ENCODE measurements at regions not wholly inside any gene's neighbourhood (a gene's known extent, or its start where the extent isn't known, plus 50 kb on each side); places are given as distances from the start of the nearest gene placed in this dataset.
A peak's percentile ranks its signal among the peaks of the same experiment; 100 is the strongest.
"Not testable (repeated sequence)": the region's sequence is repeated elsewhere in the genome, so short reads cannot be mapped to it uniquely, and the experiment has no call there.

DNA sequence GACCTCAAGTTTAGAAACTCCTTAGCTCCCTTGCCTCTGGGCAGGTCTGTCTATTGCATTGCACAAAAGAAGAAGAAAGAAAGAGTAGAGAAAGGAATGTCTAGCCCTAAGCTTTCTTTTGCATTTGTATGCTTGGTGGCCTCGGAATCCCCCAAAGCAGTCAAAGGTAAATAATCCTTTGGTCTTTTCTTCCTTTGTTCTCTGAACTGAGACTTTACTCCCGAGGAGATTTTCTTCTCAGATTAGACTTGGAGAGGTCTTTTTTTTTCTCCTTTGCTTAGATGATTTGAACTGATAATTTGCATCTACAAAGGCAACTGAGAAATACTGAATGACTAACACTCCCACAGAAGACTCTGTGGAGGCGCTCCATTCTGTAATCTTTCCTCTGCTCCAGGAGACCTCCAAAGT, 93.2 kb downstream of the AKR1D1 start:
- no peak for DNase-seq

DNA sequence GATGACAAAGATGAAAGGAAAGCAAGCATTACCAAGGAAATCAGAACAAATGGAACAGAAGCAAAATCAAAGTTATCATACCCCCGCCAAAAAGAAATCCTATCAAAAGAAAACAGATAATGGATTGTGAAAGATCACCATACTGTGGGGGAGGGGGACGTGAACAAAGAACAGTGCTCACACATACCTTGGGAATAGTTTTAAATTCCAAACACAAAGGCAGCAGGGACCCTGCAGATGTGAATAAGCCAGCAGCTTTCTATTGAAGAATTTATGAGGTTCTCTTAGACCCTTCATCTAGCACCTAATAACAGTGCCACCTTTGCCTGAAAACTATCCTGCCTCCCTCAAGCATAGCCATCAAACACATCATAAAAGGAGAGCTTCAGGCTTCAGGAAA, 94.0 kb downstream of the AKR1D1 start:
- no peak for DNase-seq

DNA sequence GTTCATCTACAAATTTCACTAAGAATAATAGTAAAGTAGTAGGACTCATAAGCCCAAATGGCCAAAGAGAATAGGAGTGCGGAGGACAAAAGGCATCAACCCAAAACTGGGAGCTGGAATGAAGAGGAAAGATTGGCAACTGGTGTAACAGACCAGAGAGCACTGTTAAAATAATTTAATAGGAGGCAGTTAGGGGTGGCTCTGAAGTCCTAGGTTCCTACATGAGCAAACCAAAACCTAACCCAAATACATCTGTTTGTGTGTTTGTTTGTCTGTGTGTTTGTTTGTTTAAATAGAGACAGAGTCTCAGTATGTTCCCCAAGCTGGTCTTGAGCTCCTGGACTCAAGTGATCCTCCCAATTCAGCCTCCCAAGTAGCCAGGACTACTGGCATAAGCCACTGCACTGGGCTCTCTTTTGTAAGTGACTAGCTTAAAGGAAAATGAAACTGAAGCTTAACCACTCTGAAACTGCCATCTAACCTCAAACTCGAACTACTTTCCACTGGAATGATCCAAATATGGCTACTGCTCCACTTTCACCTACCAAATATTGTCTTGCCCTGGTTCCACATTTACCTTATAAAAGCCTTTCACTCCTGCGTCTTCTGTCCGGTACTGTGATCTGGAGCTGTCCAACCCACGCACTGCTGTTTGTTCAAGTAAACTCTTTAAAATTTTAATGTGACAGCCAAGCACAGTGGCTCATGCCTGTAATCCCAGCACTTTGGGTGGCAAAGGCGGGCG, 94.9 kb downstream of the AKR1D1 start:
- no peak for DNase-seq

DNA sequence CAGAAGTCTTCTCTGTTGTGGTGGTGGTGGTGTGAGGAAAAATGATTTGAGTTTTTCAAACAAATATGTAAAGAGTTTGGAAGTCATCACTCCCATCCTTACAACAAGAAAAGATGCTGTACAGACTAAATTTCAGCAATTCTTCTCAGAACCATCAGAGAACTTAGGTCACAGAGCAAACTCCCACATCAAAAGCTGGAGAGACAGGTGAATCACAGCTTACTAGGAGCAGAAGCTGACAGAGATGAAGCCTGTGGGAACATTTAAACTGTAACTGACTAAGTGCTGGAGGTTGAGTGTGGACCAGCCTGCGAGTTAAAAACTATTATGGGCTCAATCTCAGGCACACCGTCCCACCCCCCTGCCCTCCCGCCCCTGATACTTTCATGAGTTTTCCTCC, 97.3 kb downstream of the AKR1D1 start:
- no peak for DNase-seq

DNA sequence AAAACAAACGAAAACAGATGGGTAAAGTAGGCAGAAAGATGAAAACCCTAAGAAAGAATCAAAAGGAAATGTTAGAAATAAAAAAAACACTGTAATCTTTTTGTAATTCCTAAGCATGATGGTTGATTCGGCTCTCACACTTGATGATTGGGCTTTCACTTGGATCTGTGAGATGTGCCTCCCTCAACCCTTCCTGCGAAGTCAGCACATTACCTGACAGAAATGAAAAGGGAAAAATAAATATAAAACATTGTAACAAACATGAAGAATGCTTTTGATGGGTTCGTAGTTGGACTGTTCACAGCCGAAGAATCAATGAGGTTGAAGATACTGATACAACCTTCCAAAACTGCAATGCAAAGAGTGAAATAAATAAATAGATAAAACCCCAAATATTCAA, 99.8 kb downstream of the AKR1D1 start:
- DNase-seq = no peak

DNA sequence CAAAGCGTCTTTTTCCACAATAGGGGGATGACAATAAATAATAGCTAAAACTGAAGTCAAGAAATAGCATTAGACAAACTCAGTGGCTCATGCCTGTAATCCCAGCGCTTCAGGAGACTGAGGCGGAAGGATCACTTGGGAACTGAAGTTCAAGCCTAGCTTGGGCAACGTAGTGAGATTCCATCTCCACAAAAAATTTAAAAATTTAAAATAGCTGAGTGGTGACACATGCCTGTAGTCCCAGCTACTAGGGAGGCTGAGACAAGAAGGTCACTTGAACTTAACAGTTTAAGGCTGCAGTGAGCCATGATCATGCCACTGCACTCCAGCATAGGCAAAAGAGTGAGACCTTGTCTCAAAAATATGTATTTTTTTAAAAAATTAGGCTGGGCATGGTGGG, 107.9 kb downstream of the AKR1D1 start:
- DNase-seq = no peak

DNA sequence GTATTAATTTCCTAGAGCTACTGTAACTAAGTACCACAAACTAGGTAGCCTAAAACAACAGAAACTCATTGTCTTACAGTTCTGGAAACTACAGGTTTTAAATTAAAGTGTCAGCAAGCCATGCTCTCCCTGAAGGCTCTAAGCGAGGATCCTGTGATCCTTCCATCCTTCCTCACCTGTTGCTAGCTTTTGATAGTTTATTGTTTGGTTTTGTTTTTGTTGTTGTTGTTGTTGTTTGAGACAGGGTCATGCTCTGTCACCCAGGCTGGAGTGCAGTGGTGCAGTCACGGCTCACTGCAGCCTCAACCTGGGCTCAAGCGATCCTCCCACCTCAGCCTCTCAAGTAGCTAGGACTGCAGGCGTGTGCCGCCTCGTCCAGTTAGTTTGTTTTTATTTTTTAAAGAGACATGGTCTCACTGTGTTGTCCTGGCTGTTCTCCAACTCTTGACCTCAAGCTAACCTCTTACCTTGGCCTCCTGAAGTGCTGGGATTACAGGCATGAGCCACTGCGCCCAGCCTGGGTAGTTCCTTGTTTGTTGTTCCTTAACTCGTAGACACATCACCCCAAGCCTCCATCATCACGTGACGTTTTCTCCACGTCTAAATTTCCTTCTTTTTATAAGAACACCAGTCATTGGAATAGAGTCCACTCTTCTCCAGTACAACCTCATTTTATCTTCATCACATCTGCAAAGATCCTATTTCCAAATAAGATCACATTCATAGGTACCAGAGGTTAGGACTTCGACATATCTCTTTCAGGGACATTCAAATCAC, 109.1 kb downstream of the AKR1D1 start:
- DNase-seq = no peak

DNA sequence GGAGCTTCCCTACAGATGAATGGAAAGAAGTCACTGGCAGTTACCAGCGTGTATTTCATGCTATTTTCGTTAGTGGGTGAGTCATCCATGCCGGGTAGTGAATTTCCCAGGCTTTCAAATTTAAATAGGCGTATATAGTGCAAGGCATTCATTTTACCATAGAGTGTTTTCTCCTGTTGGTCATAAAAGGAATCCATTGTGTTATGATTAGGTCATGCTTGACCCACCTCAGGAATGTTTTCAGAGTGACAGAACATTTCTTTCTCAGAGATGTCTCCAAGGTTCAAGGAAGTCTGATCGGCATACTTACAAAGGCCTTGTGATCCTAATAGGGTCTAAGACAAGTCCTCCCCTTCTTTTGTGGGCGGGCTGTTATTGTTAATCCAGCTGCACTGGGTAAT, 110.7 kb downstream of the AKR1D1 start:
- DNase-seq = peak; percentile 12

DNA sequence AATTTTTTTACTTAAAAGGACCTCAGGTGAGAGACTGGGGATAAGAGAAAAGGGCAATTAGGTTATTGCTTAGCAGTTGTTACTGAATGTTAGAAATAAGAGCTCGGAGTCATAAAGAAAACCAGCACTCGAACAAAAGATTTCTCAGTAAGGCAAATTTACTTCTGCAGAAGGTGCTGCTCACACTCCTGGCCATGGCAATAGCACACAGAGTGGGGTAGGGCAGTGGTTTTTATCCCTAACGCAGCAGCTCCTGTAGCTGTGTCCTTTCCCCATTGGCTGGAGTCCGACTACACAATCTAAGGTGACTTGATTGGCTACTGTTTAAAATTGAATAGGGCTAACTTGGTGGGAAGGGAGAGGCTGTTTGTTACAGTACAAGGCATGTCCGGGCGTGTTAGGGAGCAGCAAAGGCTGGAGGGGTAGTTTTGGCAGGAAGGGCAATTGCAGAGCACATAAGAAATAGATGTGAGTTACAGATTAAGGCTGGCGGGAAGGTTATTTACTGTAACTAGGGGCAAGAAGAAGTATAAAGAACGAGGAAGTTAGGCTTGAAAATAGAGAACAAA, 112.1 kb downstream of the AKR1D1 start:
- DNase-seq = no peak

DNA sequence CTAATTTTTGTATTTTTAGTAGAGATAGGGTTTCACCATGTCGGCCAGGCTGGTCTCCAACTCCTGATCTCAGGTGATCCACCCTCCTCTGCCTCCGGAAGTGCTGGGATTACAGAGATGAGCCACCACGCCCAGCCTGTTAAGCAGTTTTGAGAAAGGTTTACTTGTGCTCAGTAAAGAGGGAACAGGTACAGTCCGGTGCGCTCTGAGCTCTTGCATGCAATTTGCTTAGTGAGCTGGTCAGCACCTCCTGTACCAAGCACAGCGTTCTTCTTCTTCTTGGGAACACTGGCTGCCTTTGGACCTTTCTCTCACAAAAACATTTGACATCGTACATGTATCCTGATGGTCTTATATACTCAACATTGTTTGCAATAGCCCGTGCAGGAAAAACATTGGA, 118.3 kb downstream of the AKR1D1 start:
- DNase-seq = no peak

DNA sequence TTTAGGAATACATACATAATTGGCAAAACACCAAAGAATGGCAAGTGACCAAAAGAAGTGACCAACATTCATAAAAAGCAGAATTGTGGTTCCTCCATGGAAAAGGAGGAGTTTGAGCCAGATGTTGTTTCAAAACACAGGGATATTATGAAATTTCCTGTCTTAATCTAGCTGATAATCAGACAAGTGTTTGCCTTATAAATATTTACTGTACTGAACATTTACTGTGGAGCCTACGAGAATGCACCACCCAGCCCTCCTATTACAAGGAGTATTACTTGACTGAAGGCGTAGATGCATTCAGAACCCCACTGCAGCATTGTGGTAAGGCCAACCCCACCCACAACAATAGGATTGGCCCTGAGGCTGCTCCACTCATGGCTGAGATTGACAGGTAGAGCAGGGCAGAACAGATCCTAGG, 118.9 kb downstream of the AKR1D1 start:
- no peak for DNase-seq

DNA sequence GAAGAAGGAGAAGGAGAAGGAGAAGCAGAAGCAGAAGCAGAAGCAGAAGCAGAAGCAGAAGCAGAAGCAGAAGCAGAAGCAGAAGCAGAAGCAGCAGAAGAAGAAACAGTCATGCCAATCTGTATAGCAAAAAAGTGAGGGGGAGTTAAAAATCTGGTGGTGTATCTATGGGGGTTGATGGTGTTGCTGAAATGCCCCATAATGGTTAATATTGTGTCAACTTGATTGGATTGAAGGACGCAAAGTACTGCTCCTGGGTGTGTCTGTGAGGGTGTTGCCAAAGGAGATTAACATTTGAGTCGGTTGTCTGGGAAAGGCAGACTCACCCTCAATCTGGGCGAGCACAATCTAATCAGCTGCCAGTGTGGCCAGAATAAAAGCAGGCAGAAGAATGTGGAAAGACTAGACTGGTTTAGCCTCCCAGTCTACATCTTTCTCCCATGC, 120.3 kb downstream of the AKR1D1 start:
- not testable (repeated sequence) for DNase-seq

DNA sequence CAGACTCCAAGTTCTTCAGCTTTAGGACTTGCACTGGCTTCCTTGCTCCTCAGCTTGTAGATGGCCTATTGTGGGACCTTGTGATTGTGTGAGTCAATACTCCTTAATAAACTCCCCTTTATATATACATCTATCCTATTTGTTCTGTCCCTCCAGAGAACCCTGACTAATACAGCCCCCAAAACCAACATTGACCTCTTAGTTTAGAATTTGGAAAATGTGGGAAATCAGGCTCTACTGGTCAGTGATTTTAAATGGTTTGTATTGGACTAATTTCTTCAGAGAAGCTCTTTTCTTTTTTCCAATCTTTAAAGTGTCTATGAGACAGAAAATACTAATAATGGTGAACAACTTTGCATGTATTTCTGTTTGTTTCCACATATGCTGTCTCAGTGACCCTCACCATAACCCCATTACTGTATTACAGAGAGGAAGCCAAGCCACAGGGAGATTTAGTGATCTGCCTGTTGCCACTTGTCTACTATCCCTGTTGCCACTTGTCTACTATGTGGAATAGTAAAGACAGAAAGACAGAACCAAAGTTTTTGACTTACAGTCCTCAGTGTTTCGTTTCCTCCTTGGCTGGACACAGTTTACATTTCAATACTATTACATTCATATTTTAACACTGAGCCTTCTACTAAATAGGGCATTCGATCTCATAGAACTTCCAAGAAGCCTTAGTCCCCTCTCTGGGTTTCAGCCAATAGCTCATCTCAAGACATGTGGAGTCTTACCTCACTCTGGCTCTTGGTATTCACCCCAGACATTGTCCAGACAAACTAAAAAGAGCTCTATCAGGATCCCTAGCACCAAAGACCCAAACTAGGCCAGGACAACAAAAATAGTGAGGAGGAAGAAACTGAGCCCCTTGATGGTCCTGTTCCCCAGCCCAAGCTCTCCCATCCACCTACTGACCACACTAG, 121.0 kb downstream of the AKR1D1 start:
- no peak for DNase-seq

DNA sequence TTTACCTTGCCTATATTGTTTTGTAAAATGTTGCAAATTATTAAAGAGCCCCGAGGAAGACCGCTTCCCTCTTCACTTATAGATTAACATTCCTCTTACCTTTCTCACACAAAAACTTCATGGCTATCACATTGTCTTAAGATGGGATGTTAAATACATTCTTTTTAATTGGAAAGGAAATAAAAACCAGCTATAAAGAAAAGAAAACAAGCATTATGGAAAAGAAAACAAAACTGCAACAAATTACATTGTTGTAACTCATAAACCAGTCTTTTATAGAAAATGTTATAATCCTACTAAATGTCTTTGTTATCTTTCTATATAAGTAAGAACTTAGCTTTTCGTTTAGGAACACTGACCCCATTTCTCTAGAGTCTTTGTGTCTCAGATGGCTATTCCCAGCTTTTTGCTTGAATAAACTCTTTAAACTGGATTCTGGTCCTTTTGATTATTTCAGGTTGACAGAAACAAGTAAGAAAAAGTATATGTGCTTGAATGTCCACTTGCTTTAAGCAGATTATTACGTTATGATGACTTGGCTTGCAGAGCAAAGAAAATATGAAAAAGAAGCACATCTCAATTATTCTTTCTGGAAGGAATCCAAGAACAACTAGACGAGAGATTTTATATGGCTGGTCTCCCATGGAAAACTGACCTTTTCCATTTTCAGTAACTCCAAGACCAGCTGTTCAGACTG, 128.2 kb downstream of the AKR1D1 start:
- no peak for DNase-seq

DNA sequence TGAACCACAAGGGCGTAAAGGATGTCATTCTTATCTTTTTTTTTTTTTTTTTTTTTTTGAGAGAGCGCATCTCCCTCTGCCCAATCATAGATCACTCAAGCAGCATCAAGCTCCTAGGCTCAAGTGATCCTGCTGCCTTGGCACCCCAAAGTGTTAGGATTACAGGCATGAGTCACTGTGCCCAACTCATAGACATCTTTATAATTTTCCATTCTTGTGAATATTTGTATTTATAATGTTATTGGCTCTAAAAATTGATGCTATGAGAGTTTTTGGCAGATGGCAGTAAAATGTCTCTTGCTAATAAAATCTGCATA, 128.7 kb downstream of the AKR1D1 start:
- no peak for DNase-seq

DNA sequence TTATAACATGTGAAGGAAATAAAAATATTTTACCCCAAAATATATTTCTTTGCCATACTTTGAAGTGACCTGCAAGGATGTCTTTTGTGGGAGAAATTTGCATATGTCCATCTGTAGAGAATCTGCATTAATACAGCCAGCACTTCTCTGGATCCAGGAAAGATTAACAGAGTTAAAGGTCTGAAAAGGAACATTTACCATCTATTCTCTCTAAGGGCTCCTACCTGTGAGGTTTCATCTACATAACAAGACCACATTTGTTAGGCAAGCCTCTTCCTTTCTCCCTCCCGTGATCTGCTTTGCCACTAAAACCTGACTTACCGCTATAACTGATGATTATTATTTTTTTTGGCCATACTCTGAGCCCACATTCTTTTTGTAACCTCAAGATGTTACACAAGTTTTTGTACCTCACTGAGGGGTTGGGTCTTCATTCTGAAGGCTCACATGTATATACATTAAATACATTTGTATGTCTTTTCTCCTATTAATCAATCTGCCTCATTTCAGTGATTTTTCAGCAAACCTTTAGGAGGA, 129.4 kb downstream of the AKR1D1 start:
- DNase-seq = no peak

DNA sequence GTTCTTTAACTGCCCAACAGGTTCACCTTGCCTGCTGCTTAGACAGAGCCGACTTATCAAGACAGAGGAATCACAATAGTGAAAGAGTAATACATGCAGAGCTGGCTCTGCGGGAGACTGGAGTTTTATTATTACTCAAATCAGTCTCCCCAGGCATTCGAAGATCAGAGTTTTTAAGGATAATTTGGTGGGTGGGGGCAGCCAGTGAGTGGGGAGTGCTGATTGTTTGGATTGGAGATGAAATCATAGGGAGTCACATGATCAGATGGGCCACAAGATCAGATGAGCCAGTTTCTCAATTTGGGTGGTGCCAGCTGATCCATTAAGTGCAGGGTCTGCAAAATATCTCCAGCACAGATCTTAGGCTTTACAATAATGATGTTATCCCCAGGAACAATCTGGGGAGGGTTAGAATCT, 131.3 kb downstream of the AKR1D1 start:
- DNase-seq = no peak

DNA sequence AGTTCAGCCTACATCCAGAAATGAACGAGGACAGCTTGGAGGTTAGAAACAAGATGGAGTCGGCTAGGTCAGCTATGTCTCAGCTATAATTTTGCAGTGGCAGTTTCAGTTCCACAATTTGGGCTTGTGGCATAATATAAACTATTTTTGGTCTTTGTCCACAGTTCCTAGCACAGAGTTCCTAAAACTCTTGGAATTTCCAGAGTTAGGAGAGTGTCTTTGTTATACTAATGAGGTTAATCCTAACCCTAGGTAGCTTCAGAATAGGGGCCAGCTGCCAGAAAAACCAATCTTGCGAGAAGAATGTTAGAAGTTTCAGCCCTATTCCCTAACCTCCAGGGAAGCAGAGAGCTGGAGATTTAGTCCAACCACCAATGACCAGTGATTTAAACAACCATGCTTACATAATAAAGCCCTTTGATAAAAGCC, 131.9 kb downstream of the AKR1D1 start:
- DNase-seq = no peak

DNA sequence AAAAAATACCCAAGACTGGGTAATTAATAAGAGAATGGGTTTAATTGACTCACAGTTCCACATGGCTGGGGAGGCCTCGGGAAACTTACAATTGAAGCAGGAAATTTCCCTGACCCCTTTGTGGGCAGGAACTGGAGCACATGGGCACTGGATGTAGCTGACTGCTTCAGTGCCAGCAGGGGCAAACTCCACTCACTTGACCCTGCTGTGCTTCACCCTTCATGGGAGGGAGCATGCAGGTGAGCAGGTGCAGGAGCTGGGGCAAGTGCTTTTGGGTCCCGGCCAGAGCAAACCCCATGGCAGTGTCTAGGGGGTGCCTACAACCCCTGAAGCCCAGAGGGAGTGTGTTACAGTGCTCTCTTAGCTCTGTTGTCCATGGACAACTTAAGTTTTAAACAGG, 132.6 kb downstream of the AKR1D1 start:
- DNase-seq = no peak

DNA sequence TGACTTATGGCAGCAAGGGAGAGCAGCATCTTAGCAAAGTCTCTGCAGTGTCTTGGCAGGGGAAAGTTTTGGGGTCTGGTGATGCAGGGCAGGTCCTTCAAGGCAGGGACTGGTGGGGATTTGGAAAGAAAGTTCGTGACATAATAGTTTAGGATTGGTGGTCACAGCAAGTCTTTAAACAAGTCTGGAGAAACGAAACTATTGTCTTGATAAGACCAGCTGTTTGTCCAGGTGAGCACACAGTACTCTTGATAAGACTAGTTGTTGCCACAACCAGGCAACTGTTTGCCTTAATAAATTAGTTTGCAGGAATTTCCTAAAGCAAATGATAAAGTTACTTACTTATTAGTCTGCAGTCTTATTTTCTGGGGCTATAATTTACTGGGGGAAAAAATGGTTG, 136.1 kb downstream of the AKR1D1 start:
- no peak for DNase-seq

DNA sequence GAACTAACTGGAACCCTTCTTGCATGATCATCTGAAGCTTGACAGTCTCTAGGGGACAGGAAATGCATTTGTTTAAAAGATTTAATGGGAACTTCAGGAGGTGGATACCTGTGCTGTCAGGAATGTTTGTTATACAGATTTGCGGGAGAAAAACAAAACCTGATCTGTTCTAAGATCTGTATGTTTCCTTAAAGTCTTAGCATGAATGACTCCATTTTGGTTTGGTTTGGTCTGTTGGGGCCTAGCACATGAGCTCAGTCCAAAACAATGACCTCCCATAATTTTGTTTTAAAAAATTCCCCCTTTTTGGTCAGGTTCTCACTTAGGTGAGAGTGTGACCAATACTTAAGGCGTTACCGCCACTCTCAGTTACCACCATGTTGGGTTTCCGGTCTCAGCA, 138.7 kb downstream of the AKR1D1 start:
- no peak for DNase-seq

DNA sequence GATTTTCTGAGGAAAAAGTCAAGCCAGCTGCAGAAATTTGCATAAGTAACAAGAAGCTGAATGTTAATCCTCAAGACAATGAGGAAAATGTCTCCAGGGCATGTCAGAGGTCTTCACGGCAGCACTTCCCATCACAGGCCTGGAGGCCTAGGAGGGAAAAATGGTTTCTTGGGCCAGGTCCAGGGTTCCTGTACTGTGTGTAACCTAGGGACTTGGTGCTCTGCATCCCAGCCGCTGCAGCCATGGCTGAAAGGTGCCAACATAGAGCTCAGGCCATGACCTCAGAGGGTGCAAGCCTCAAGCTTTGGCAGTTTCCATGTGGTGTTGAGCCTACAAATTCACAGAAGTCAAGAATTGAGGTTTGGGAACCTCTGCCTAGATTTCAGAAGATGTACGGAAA, 144.1 kb downstream of the AKR1D1 start:
- not testable (repeated sequence) for DNase-seq
